Esophagus muscularis mucosa (tissue), 4 donors: ENCODE measurements at regions not wholly inside any gene's neighbourhood (a gene's known extent, or its start where the extent isn't known, plus 50 kb on each side); places are given as distances from the start of the nearest gene placed in this dataset.

Experiments used
- EP300 ChIP-seq: sonication (generic); formaldehyde crosslinking; IDR thresholded peaks from one replicate; pipeline ENCODE4 v1.6.1; 2017; ENCODE audit warnings: antibody characterized with exemption
- POLR2A ChIP-seq: fragments of 450-650 bp; IDR thresholded peaks from one replicate; pipeline ENCODE4 v1.6.1; 2017; ENCODE audit warnings: antibody characterized with exemption, moderate library complexity, mild to moderate bottlenecking, low read depth
- POLR2AphosphoS5 ChIP-seq, 2 donors: sonication (generic); formaldehyde crosslinking; IDR thresholded peaks; one replicate each; pipeline ENCODE4 v1.6.1; 2017; ENCODE audit warnings: antibody characterized with exemption in 2 of 2
- TF ChIP-seq, protein P1 (sequence below), 3 experiments: fragments of 200-600 bp in 2 of 3; fragments of 450-650 bp in 1 of 3; sonication (generic) in 2 of 3; IDR thresholded peaks; one replicate each; pipeline ENCODE4 v1.5.1; 2017 to 2019; ENCODE audit warnings: antibody characterized with exemption in 3 of 3, mild to moderate bottlenecking in 2 of 3, moderate library complexity in 1 of 3

DNA sequence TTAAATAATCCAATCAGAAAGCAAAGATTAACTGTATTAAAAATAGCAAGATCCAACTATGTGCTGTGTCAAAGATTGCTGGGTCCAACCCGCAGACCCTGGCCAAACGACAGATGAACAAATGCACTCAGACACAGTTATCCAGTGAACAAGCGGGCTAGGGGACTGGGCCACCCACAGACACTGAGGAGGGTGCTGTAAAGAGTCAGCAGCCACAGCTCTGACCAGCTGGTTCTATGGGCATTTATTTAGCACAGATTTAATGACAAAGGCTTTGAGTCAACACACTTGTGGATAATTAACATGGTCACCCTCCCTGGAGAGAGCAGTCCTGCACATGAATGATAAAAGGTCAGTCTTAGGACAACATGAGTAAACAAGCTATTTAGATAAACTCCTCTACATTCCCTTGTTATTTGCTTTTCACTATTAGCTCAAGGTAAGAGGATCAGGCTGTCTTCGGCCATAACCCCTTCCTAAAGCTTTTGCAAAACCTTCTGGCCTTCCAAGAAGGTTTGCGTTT lies 424.9 kb downstream of the HINT1 start:
- TF ChIP-seq, protein P1, sequence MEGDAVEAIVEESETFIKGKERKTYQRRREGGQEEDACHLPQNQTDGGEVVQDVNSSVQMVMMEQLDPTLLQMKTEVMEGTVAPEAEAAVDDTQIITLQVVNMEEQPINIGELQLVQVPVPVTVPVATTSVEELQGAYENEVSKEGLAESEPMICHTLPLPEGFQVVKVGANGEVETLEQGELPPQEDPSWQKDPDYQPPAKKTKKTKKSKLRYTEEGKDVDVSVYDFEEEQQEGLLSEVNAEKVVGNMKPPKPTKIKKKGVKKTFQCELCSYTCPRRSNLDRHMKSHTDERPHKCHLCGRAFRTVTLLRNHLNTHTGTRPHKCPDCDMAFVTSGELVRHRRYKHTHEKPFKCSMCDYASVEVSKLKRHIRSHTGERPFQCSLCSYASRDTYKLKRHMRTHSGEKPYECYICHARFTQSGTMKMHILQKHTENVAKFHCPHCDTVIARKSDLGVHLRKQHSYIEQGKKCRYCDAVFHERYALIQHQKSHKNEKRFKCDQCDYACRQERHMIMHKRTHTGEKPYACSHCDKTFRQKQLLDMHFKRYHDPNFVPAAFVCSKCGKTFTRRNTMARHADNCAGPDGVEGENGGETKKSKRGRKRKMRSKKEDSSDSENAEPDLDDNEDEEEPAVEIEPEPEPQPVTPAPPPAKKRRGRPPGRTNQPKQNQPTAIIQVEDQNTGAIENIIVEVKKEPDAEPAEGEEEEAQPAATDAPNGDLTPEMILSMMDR (IDR thresholded peaks at IDR 0.05): no peak
- no peak for TF ChIP-seq POLR2AphosphoS5 (IDR thresholded peaks at IDR 0.05)
- no peak for TF ChIP-seq EP300
- TF ChIP-seq POLR2A: no peak
